ENCODE measurements at regions not wholly inside any gene's neighbourhood (a gene's known extent, or its start where the extent isn't known, plus 50 kb on each side); places are given as distances from the start of the nearest gene placed in this dataset.
"Not testable (repeated sequence)": the region's sequence is repeated elsewhere in the genome, so short reads cannot be mapped to it uniquely, and the experiment has no call there.

DNA sequence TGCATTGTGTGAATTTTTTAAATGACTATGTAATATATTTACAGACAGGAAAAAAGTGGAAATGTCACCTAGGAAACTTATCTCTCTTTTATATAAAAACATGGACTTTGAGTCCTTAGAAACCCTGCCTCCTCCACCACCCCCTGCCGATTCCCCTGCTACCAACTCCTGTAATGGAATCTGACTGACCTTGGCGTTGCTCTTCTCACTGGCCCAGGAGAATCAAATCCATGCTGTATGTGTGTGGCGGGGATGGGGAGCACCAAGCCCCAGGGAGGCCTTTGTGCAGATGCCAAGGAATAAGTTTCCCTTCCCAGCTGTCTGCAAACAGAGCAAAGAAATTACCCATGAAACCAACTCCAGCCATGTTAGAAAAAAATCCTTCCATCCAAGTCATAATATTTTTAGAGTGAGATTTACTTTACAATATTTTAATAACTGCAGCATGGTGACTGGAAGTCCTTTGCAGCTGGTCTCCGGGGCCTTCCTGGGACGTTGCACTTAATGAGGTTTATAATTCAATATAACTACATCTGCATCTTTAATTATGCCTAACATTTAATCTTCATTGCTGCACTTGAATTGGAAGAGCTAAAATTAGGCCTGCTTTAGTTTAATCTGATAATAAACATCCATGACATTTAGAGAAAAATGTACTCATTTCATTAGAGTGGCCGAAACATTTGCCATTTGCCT lies 111.4 kb upstream of the CACUL1 start:
- intact Hi-C loops (cut with DNase I) = no loop called here
- DNase-seq (no peak), ATAC-seq (peak in 1 of 2 donors; percentile 18)

- ATAC-seq (no peak), DNase-seq (no peak)
- intact Hi-C loops (cut with DNase I) = no loop called here
Measured at GRCh38 chr10:118867768-118868167, 113.0 kb upstream of the CACUL1 start.

- ATAC-seq (no peak), DNase-seq (no peak)
- intact Hi-C loops (cut with DNase I) = no loop called here
Measured at GRCh38 chr10:118868589-118868988, 113.8 kb upstream of the CACUL1 start.

DNA sequence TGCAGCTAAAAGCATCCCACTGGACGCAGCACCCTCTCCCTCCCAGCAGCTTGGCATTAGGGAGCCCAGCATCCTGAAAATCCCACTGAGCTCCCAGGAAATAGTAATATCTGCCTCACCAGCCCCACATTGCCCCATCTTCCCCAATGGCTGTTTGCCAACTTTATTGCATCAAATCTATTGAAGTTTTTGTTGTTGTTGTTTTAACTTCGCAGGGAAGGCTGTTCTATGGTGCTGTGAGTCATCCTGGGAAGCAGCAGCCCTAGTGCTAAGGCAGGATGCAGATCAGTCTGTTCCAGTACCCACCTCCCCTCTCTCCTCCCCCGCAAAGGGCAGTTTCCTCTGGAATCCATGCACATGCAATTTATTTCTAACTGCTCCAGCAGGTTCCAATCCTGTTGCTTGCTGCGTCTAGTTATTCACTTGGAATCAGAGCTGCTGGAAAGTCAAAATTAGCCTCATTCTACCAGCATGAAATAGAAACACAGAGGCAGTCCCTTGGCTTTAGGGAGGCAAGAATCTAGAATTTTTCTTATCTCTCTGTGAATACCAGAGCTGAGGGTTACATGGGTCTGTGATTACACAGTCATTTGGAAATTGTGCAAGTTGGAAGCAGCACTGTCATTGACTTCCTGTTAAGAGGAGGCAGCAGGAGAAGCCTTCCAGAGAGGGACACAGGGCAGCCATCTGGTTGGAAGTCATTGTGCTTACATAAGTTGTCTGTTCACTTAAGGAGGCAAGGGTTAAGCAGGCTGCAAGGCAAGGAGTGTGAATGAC lies 115.9 kb upstream of the CACUL1 start:
- intact Hi-C loops (cut with DNase I) = no loop called here
- DNase-seq (peak; percentile 55), ATAC-seq (peak; percentile 93 to 95)

- intact Hi-C loops (cut with DNase I) = no loop called here
Measured at GRCh38 chr10:118871244-118871865, 116.6 kb upstream of the CACUL1 start.

DNA sequence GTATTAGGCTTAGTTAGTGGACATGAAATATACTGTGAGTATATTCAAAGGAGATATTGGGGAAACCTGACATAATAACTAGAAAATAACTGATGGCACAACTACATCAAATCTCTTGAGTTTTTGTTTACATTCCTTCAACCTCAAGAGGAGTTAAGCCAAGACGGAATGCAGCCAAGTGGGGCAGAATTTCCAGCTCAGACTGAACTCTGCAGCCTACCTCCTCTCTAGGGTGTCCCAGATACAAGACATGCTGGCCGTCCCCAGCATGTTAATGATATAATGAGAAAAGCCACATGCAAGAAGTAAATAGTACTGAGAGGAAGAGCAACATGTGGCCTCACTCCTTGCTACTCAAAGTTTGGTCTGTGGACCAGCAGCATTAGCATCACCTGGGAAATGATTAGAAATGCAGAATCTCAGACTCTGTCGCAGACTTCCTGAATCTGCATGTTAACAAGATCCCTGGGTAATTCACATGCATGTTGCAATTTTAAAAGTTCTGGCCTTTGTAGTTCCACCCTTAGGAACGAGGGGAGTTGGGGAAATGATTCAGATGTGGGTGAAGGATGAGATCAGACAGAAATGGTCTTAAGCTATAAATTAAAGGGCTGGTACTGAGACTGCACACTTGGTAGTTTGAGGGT lies 118.4 kb upstream of the CACUL1 start:
- DNase-seq (no peak), ATAC-seq (no peak)
- intact Hi-C loops (cut with DNase I) = no loop called here

More at GRCh38 chr10:118871244-118871865, 116.6 kb upstream of the CACUL1 start:
- ATAC-seq = no peak
- no peak for DNase-seq

DNA sequence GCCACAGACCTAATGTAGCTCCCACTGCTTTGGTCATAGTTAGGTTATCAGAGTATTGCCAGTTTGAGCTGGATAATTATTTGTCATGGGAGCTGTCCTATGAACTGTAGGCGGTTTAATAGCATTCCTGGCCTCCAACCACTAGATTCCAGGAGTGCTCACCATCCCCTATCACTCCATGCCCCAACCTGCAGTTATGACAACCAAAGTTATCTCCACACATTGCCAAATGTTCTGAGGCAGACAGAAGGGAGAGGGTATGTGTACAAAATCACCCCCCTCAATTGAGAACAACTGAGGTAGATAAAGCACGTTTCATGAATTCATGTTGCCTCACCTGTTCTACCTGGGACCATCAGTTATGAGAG lies 119.0 kb upstream of the CACUL1 start:
- intact Hi-C loops (cut with DNase I) = no loop called here
- DNase-seq (no peak), ATAC-seq (no peak)

DNA sequence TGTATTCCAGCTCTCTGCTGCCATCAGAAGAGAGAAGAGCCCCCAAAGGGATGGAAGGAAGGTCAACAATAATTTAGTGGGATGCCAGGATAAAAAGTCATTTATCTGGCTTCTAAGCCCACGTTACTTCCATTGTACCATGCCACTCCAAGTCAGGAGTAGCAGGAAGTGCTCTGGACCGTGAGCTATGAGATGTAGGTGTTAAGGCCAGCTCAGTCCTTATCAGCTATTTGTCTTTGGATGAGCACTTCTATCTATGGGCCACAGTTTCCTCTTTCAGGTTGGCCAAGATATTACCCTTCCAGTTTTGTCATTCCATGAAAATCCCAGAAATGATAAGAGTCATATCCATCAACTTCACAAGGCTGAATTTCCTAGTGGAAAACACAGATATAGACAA lies 119.4 kb upstream of the CACUL1 start:
- intact Hi-C loops (cut with DNase I) = no loop called here
- DNase-seq = no peak
- no peak for ATAC-seq

DNA sequence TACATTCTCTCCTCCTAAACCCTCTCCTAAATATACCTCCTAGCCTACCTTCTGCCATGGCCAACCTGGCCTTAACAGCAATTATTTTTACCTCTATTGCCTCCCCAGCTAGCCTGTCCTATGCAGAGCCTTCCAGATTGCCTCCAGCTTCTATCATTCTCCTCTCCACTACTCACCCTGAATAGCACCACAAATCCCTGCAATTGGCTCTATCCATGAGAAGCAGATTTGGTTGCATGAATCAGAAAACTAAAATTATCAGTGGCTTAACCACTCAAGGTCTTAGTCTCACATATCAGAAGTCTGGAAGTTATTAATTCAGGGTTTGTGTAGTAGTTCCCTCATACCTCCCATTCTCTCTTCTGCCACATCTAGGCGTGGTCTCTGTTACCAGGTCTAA lies 120.3 kb upstream of the CACUL1 start:
- DNase-seq (no peak), ATAC-seq (no peak)
- intact Hi-C loops (cut with DNase I) = no loop called here

DNA sequence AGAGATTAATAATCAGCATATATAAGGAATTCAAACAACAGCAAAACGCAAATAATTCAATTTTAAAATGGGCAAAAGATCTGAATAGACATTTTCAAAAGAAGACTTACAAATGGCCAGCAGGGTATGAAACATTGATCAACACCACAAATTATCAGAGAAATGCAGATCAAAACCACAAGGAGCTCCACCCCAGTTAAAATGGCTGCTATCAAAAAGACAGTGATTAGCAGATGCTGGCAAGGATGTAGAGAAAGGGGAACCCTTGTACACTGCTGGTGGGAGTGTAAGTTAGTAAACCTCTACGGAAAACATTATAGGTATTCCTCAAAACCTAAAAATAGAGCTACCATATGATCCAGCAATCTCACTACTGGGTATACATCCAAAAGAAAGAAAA lies 128.0 kb upstream of the CACUL1 start:
- ATAC-seq = no peak
- intact Hi-C loops (cut with DNase I) = no loop called here
- no peak for DNase-seq

- ATAC-seq (no peak), DNase-seq (no peak)
- intact Hi-C loops (cut with DNase I) = no loop called here
Measured at GRCh38 chr10:118892255-118892654, 137.3 kb upstream of the NANOS1 start.

- ATAC-seq; intact Hi-C loops (cut with DNase I); DNase-seq: not testable (repeated sequence)
Measured at GRCh38 chr10:118894891-118895290, 134.6 kb upstream of the NANOS1 start.

DNA sequence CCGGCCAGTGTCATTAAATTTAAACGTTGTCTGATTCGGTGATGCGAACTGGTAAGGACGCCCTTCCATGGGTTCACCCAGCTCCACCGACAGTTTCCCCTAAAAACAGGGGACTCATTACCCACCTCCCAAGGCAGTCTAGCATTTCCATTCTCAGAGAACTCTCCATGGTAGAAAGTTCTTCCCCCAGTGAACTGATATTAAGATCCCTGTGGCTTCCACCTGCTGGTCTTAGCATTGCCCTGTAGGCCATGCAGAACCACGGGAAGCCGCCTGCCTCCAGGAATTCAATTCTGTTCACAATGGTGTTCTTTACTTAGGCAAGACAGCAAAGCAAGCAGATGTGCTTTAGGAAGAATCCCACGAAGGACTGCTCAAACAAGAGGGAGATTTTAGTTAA lies 128.9 kb upstream of the NANOS1 start:
- DNase-seq (no peak), ATAC-seq (no peak)
- intact Hi-C loops (cut with DNase I) = no loop called here

- intact Hi-C loops (cut with DNase I) = no loop called here
Measured at GRCh38 chr10:118901380-118901779, 128.1 kb upstream of the NANOS1 start.

DNA sequence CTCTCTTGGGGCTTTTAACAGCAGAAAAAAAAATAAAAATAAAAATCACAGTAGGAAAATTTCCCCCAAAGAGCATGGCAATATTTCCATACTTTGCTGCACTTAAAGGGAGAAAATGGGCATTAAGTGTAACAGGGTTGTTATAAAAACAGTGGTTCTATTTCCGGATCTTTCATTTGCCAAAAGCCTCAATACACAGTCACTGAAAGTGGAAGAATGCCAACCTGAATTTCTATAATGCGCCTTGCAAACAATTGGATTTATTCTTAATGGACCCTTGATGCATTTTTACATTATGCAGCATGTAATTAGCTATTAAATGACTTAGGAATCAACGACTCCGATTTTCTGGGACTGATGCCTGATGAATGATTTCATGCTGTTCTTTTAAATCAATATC lies 127.6 kb upstream of the NANOS1 start:
- no peak for ATAC-seq
- intact Hi-C loops (cut with DNase I) = no loop called here
- DNase-seq = no peak

More at GRCh38 chr10:118901380-118901779, 128.1 kb upstream of the NANOS1 start:
- DNase-seq (no peak), ATAC-seq (no peak)

GRCh38 chr10:118902656-118903055 lies 126.9 kb upstream of the NANOS1 start:
- DNase-seq; ATAC-seq; intact Hi-C loops (cut with DNase I): not testable (repeated sequence)

GRCh38 chr10:118903251-118903650 lies 126.3 kb upstream of the NANOS1 start:
- intact Hi-C loops (cut with DNase I) = no loop called here

GRCh38 chr10:118903691-118904090 lies 125.8 kb upstream of the NANOS1 start:
- intact Hi-C loops (cut with DNase I) = no loop called here
- DNase-seq (no peak), ATAC-seq (no peak)

More at GRCh38 chr10:118903251-118903650, 126.3 kb upstream of the NANOS1 start:
- no peak for DNase-seq
- no peak for ATAC-seq

DNA sequence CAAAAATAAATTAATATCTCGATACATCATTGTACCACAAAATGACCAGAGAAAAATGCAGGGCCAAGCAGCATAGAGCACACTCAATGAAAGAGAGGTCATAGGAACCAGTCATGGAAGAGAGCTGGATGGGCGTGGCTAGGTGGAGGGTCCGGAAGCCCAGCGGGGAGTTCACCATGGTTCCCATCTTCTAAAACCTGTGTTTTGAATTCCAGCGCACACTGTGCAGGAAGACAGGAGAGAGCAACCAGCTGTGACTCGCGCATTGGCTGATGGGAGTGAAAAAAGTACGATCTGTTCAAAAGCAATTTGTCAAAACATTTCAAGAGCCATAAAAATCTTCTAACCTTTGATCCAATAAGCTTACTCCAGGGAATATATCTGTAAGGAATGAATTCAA lies 125.2 kb upstream of the NANOS1 start:
- DNase-seq (no peak), ATAC-seq (no peak)
- intact Hi-C loops (cut with DNase I) = no loop called here

DNA sequence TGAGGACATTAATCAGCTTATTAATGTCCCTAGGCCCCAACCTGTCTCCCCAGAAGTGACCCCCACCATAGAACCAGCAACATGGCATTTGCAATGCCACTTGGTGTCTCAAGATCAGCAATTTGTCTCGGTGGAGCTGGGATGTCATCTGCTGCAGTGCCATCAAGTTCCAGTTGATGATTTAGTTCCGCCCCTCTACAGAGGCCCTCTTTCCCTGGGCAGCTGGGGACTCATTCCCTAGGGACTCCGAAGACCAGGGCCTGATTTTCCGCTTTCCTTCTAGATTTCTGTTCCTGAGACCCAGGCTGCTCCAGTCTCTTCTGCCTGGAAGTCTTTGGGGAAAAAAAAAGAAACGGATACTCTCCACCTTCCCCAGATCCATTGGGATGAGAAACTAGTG lies 122.5 kb upstream of the NANOS1 start:
- intact Hi-C loops (cut with DNase I) = no loop called here
- no peak for ATAC-seq

More for the DNA sequence above, 122.5 kb upstream of the NANOS1 start:
- no peak for DNase-seq
